GM23338 (cell line): ENCODE measurements at regions not wholly inside any gene's neighbourhood (a gene's known extent, or its start where the extent isn't known, plus 50 kb on each side); places are given as distances from the start of the nearest gene placed in this dataset.

ENCODE experiments used
- ATAC-seq: fragments of 200-7000 bp; cut with Tn5 transposase; 3 replicates; pipeline ENCODE4 v1.9.1; 2020
- DNase-seq: peaks from one replicate; pipeline ENCODE4 v3.0.0-alpha.2; 2015; ENCODE audit warnings: low spot score
- H2AFZ ChIP-seq: fragments of 200-600 bp; sonication (generic); 2 replicates; pipeline ENCODE4 v1.8.0; 2016; ENCODE audit warnings: antibody characterized with exemption, mild to moderate bottlenecking, moderate library complexity
- H3F3A ChIP-seq: fragments of 200-600 bp; sonication (generic); replicated peaks from 2 replicates; pipeline ENCODE4 v1.8.0; 2017; ENCODE audit warnings: antibody characterized with exemption, mixed run types, low read depth
- H3K27ac ChIP-seq: fragments of 200-600 bp; sonication (generic); 2 replicates; pipeline ENCODE4 v1.6.1; 2016; ENCODE audit warnings: low read depth
- H3K27me3 ChIP-seq: fragments of 200-600 bp; sonication (generic); 2 replicates; pipeline ENCODE4 v1.8.0; 2016; ENCODE audit warnings: mild to moderate bottlenecking, mixed run types, moderate library complexity; ENCODE audit not compliant: insufficient read depth
- H3K36me3 ChIP-seq: fragments of 200-600 bp; sonication (generic); 2 replicates; pipeline ENCODE4 v1.8.0; 2016; ENCODE audit warnings: mild to moderate bottlenecking; ENCODE audit not compliant: insufficient read depth
- H3K4me1 ChIP-seq: fragments of 200-600 bp; sonication (generic); 2 replicates; pipeline ENCODE4 v1.8.0; 2016; ENCODE audit warnings: mild to moderate bottlenecking, moderate library complexity; ENCODE audit not compliant: insufficient read depth
- H3K4me2 ChIP-seq: fragments of 200-600 bp; sonication (generic); 2 replicates; pipeline ENCODE4 v1.7.1; 2017; ENCODE audit warnings: mixed run types
- H3K4me3 ChIP-seq: fragments of 200-600 bp; sonication (generic); 2 replicates; pipeline ENCODE4 v1.6.1; 2016; ENCODE audit warnings: mixed run types
- H3K79me2 ChIP-seq: fragments of 200-600 bp; sonication (generic); replicated peaks from 2 replicates; pipeline ENCODE4 v1.8.0; 2017; ENCODE audit warnings: mild to moderate bottlenecking; ENCODE audit not compliant: insufficient read depth
- H3K9me2 ChIP-seq: fragments of 200-600 bp; sonication (generic); 2 replicates; pipeline ENCODE4 v1.8.0; 2017; ENCODE audit not compliant: insufficient read depth
- H4K20me1 ChIP-seq: fragments of 200-600 bp; sonication (generic); replicated peaks from 2 replicates; pipeline ENCODE4 v1.8.0; 2017; ENCODE audit warnings: mild to moderate bottlenecking; ENCODE audit not compliant: insufficient read depth
- H3K27ac Mint-ChIP-seq: 2 replicates; pipeline ENCODE4 v1.8.0; 2020; ENCODE audit warnings: inconsistent platforms, mild to moderate bottlenecking, moderate library complexity, mixed read lengths
- H3K27me3 Mint-ChIP-seq: 3 replicates; pipeline ENCODE4 v1.8.0; 2022; ENCODE audit warnings: low read depth, mild to moderate bottlenecking, moderate library complexity, mixed read lengths, inconsistent platforms; ENCODE audit not compliant: insufficient read depth, poor library complexity
- H3K36me3 Mint-ChIP-seq: 3 replicates; pipeline ENCODE4 v1.8.0; 2021; ENCODE audit warnings: low read depth, mild to moderate bottlenecking, inconsistent platforms, moderate library complexity, mixed read lengths
- H3K4me1 Mint-ChIP-seq: 3 replicates; pipeline ENCODE4 v1.8.0; 2020; ENCODE audit warnings: mild to moderate bottlenecking, inconsistent platforms, mixed read lengths
- H3K4me3 Mint-ChIP-seq: 3 replicates; pipeline ENCODE4 v1.8.0; 2021; ENCODE audit warnings: moderate library complexity, mild to moderate bottlenecking, inconsistent platforms, mixed read lengths
- H3K9me3 Mint-ChIP-seq: 3 replicates; pipeline ENCODE4 v1.8.0; 2020; ENCODE audit warnings: moderate library complexity, mild to moderate bottlenecking, inconsistent platforms, mixed read lengths
- CREB1 ChIP-seq: fragments of 250-450 bp; sonication (Bioruptor Pico); IDR thresholded peaks from 2 replicates; pipeline ENCODE4 v1.5.0; 2020; ENCODE audit warnings: low read depth, mild to moderate bottlenecking, moderate library complexity
- CTCF ChIP-seq, 2 experiments: fragments of 200-600 bp in 1 of 2; sonication (generic) in 1 of 2; conservative IDR thresholded peaks; 2 replicates each; pipeline versions ENCODE4 v1.5.1 to v1.6.1; 2016 to 2017; ENCODE audit warnings: antibody characterized with exemption in 2 of 2, low read depth in 2 of 2, mild to moderate bottlenecking in 2 of 2, moderate library complexity in 1 of 2
- EZH2 ChIP-seq: fragments of 200-600 bp; sonication (generic); IDR thresholded peaks from one replicate; pipeline ENCODE4 v1.8.0; 2017; ENCODE audit warnings: antibody characterized with exemption, mild to moderate bottlenecking, low read depth; ENCODE audit not compliant: unreplicated experiment
- EZH2phosphoT487 ChIP-seq: fragments of 200-600 bp; sonication (generic); IDR thresholded peaks from one replicate; pipeline ENCODE4 v1.8.1; 2018; ENCODE audit warnings: antibody characterized with exemption; ENCODE audit not compliant: unreplicated experiment
- JUNB ChIP-seq: IDR thresholded peaks from one replicate; pipeline ENCODE4 v1.6.1; 2016; ENCODE audit warnings: antibody characterized with exemption; ENCODE audit not compliant: unreplicated experiment
- NANOG ChIP-seq: IDR thresholded peaks from 2 replicates; pipeline ENCODE4 v1.6.1; 2016; ENCODE audit warnings: antibody characterized with exemption, borderline replicate concordance
- POLR2AphosphoS5 ChIP-seq: IDR thresholded peaks from 2 replicates; pipeline ENCODE4 v1.6.1; 2016; ENCODE audit warnings: antibody characterized with exemption, low read depth
- REST ChIP-seq: IDR thresholded peaks from one replicate; pipeline ENCODE4 v1.6.1; 2018; ENCODE audit warnings: antibody characterized with exemption; ENCODE audit not compliant: unreplicated experiment
- STAT1 ChIP-seq: IDR thresholded peaks from one replicate; pipeline ENCODE4 v1.6.1; 2016; ENCODE audit warnings: antibody characterized with exemption; ENCODE audit not compliant: unreplicated experiment
- ZNF114 ChIP-seq: fragments of 250-450 bp; sonication (Bioruptor Pico); IDR thresholded peaks from 2 replicates; pipeline ENCODE4 v1.5.0; 2020; ENCODE audit warnings: mild to moderate bottlenecking, moderate library complexity
- ZNF331 ChIP-seq: fragments of 250-450 bp; sonication (Bioruptor Pico); IDR thresholded peaks from 2 replicates; pipeline ENCODE4 v1.5.0; 2020; ENCODE audit warnings: low read depth, mild to moderate bottlenecking, moderate library complexity

- TF ChIP-seq REST: no peak
- no peak for TF ChIP-seq EZH2
- TF ChIP-seq ZNF331 (CRISPR knock-in tag): no peak
- TF ChIP-seq NANOG: no peak
- TF ChIP-seq ZNF114 (CRISPR knock-in tag): no peak
- TF ChIP-seq STAT1: no peak
- no peak for TF ChIP-seq CTCF (conservative IDR thresholded peaks at IDR 0.05; ENCODE audit: low read depth in 2 of 2)
- no peak for TF ChIP-seq JUNB
- TF ChIP-seq CREB1 (CRISPR knock-in tag): no peak
- TF ChIP-seq POLR2AphosphoS5: no peak
- no peak for TF ChIP-seq EZH2phosphoT487
These were observed 250.6 kb upstream of the PLET1 start (continued) for GRCh38 chr11:112511271-112511670.

- Histone ChIP-seq H3K4me3 (no peak overlapping the region), H3F3A (no peaks in the 10 kb centered on the region), H3K27ac (no peak overlapping the region), H2AFZ (no peak overlapping the region), H3K4me1 (no peaks in the 10 kb centered on the region), H3K4me2 (no peak overlapping the region), H3K27me3 (no peaks in the 10 kb centered on the region), H3K79me2 (no peaks in the 10 kb centered on the region), H4K20me1 (no peaks in the 10 kb centered on the region; the same call in 1 of the 2 replicates), H3K9me2 (peaks cover 8% of the 10 kb centered on the region), H3K36me3 (no peaks in the 10 kb centered on the region)
- H3K9me3 Mint-ChIP-seq: no peaks in the 10 kb centered on the region
- DNase-seq (no peak), ATAC-seq (no peak)
- peaks cover 8% of the 10 kb centered on the region for H3K27me3 Mint-ChIP-seq
- H3K4me1 Mint-ChIP-seq: peaks cover 3% of the 10 kb centered on the region; the same call in 1 of the 3 replicates
- no peak overlapping the region for H3K27ac Mint-ChIP-seq
- no peak overlapping the region for H3K4me3 Mint-ChIP-seq
- H3K36me3 Mint-ChIP-seq: no peaks in the 10 kb centered on the region
- no peak for TF ChIP-seq CTCF (conservative IDR thresholded peaks at IDR 0.05; ENCODE audit: low read depth in 2 of 2)
- TF ChIP-seq STAT1: no peak
- TF ChIP-seq JUNB: no peak
- no peak for TF ChIP-seq EZH2phosphoT487
- TF ChIP-seq REST: no peak
- no peak for TF ChIP-seq NANOG
- no peak for TF ChIP-seq ZNF331 (CRISPR knock-in tag)
- TF ChIP-seq EZH2: no peak
- no peak for TF ChIP-seq POLR2AphosphoS5
These were observed 251.3 kb upstream of the PLET1 start for GRCh38 chr11:112511911-112512310.
